NCI-H1694 (cell line): ENCODE measurements at regions not wholly inside any gene's neighbourhood (a gene's known extent, or its start where the extent isn't known, plus 50 kb on each side); places are given as distances from the start of the nearest gene placed in this dataset.

ENCODE experiments used
- DNase-seq: peaks from one replicate; lab custom pipeline; 2025; lab: John Stamatoyannopoulos, UW

DNA sequence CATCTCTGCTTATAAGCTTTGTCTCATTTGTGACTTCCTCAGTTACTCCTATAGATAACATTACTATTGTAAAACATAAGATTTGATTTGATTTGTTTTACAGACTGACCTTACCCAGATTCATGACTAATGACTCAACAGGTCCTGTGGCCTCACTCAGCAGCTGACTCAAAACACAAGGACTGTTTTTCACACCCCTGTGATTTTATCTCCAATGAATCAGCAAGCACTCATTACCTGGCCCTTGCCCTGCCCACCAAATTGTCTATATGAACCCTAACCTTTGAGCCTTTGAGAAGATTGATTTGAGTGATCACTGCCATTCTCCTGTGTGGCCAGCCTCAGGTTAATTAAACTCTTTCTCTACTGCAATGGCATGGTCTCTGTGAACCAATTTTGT is 1064.6 kb upstream of the LRRTM3 start:
- DNase-seq = no peak
